ENCODE measurements at regions not wholly inside any gene's neighbourhood (a gene's known extent, or its start where the extent isn't known, plus 50 kb on each side); places are given as distances from the start of the nearest gene placed in this dataset.
"Not testable (repeated sequence)": the region's sequence is repeated elsewhere in the genome, so short reads cannot be mapped to it uniquely, and the experiment has no call there.

GRCh38 chr5:91446880-91447279, 63.8 kb upstream of the ARRDC3 start:
- DNase-seq = not testable (repeated sequence)

GRCh38 chr5:91443761-91444467, 60.8 kb upstream of the ARRDC3 start:
- DNase-seq = no peak

- no peak for DNase-seq
Measured at GRCh38 chr5:91443023-91443422, 59.9 kb upstream of the ARRDC3 start.

GRCh38 chr5:91441082-91441481, 58.0 kb upstream of the ARRDC3 start:
- DNase-seq = no peak

GRCh38 chr5:91438871-91439270, 55.8 kb upstream of the ARRDC3 start:
- DNase-seq = no peak

GRCh38 chr5:91436241-91436640, 53.1 kb upstream of the ARRDC3 start:
- DNase-seq = no peak

GRCh38 chr5:91434348-91434747, 51.2 kb upstream of the ARRDC3 start:
- DNase-seq = no peak

GRCh38 chr5:91433861-91434260, 50.7 kb upstream of the ARRDC3 start:
- no peak for DNase-seq

All from NCI-H1092 treated with DMSO at 0.1 percent for 48 hours (cell line).